ENCODE measurements at regions not wholly inside any gene's neighbourhood (a gene's known extent, or its start where the extent isn't known, plus 50 kb on each side); places are given as distances from the start of the nearest gene placed in this dataset.
A peak's percentile ranks its signal among the peaks of the same experiment; 100 is the strongest.

DNA sequence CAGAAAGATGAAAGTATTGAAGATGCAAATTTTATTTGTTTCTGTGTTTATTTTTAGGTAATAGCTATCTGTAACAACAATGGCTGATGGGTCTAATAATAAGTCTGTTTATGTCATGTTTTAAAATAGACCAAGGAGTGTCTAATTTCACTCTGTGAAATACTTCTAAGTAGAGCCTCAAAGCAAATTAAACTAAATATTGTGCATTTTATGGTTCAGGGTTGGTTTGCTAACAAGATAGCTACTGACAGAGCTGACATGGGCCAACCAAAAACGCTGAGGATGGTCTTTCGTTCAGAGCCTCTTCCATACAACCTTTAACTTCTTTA is 437.6 kb upstream of the CTSO start:
- H3K27me3 Mint-ChIP-seq (ENCODE audit: insufficient read depth) = no peaks in the 10 kb centered on the region
- H3K4me1 Mint-ChIP-seq (ENCODE audit: low read depth) = peaks cover 15% of the 10 kb centered on the region
- H3K4me3 Mint-ChIP-seq = no peak overlapping the region
- H3K36me3 Mint-ChIP-seq (ENCODE audit: low read depth) = no peaks in the 10 kb centered on the region
- TF ChIP-seq, protein P1, sequence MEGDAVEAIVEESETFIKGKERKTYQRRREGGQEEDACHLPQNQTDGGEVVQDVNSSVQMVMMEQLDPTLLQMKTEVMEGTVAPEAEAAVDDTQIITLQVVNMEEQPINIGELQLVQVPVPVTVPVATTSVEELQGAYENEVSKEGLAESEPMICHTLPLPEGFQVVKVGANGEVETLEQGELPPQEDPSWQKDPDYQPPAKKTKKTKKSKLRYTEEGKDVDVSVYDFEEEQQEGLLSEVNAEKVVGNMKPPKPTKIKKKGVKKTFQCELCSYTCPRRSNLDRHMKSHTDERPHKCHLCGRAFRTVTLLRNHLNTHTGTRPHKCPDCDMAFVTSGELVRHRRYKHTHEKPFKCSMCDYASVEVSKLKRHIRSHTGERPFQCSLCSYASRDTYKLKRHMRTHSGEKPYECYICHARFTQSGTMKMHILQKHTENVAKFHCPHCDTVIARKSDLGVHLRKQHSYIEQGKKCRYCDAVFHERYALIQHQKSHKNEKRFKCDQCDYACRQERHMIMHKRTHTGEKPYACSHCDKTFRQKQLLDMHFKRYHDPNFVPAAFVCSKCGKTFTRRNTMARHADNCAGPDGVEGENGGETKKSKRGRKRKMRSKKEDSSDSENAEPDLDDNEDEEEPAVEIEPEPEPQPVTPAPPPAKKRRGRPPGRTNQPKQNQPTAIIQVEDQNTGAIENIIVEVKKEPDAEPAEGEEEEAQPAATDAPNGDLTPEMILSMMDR (IDR thresholded peaks at IDR 0.05) = no peak
- no peak for DNase-seq
- H3K9me3 Mint-ChIP-seq = no peaks in the 10 kb centered on the region
- H3K27ac Mint-ChIP-seq = no peak overlapping the region

DNA sequence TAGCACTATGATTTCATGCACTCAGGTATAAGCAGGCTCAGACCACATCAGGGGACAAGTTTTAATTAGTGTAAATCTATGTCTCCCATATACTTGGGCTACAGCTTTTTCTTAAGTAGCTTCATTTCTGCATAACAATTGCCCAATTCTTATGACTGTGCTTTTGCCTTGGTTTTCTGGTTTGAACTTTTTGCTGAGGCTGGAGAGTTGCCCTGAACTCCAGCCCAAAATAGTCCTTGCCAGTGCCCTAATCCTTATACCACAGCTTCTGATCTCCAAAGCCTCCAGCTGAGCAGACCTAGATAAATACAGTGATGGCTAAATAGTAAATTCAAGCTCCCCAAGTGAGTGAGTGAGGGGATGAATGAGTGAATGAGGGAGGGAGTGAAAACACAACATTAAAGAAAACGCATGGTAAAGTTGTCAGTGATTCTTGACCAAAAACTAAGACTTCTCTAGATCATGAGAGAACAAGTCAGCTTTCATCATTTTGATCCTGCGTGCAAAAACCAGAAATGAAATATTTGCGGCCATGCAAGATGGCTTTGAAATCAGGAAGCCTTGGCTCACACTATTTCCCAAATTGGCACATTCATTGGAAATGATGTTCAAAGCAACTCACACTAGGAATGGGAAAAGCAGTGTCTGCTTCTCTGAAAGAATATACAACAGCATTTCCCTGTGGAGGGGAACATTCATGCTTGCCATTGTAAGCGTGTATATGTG is 437.1 kb upstream of the CTSO start:
- DNase-seq = no peak
- TF ChIP-seq, protein P1 (IDR thresholded peaks at IDR 0.05) = no peak
- no peaks in the 10 kb centered on the region for H3K27me3 Mint-ChIP-seq (ENCODE audit: insufficient read depth)
- peaks cover 15% of the 10 kb centered on the region for H3K4me1 Mint-ChIP-seq (ENCODE audit: low read depth)
- H3K4me3 Mint-ChIP-seq = no peak overlapping the region
- H3K9me3 Mint-ChIP-seq = no peaks in the 10 kb centered on the region
- H3K27ac Mint-ChIP-seq = no peak overlapping the region
- H3K36me3 Mint-ChIP-seq (ENCODE audit: low read depth) = no peaks in the 10 kb centered on the region

DNA sequence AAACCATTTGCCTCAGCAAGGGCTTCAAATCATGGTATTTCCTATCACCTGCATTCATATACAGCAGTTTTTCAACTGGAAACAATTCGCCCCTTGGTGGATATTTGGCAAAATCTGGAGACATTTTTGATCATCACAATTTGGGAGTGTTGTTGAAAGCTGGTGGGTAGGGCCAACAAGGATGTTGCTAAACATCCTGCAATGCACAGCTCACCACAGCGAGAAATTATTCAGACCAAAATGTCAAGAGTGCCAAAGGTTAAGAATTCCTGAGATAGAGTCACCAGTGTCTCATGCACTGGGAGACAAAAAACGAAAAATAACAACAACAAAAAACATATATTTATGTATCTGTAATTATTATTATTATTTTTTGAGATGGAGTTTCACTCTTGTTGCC is 435.2 kb upstream of the CTSO start:
- no peak overlapping the region for H3K4me3 Mint-ChIP-seq

GRCh38 chr4:156378033-156378665 is 424.5 kb upstream of the CTSO start:
- H3K9me3 Mint-ChIP-seq = no peaks in the 10 kb centered on the region
- DNase-seq = peak; percentile 31
- peaks cover 33% of the 10 kb centered on the region for H3K4me1 Mint-ChIP-seq (ENCODE audit: low read depth)
- H3K4me3 Mint-ChIP-seq = peak overlapping the region; percentile 56; the same call in 1 of the 2 replicates
- H3K36me3 Mint-ChIP-seq (ENCODE audit: low read depth) = peaks cover 10% of the 10 kb centered on the region; the same call in 1 of the 2 replicates
- H3K27me3 Mint-ChIP-seq (ENCODE audit: insufficient read depth) = no peaks in the 10 kb centered on the region
- peak overlapping the region; percentile 56; the same call in 1 of the 2 replicates for H3K27ac Mint-ChIP-seq
- TF ChIP-seq, protein P1 (IDR thresholded peaks at IDR 0.05) = peak; percentile 83

More for the DNA sequence above, 435.2 kb upstream of the CTSO start:
- TF ChIP-seq, protein P1 (IDR thresholded peaks at IDR 0.05) = no peak
- DNase-seq = peak; percentile 26
- H3K27me3 Mint-ChIP-seq (ENCODE audit: insufficient read depth) = no peaks in the 10 kb centered on the region
- no peaks in the 10 kb centered on the region for H3K9me3 Mint-ChIP-seq
- no peaks in the 10 kb centered on the region for H3K36me3 Mint-ChIP-seq (ENCODE audit: low read depth)
- H3K27ac Mint-ChIP-seq = no peak overlapping the region
- peaks cover 15% of the 10 kb centered on the region for H3K4me1 Mint-ChIP-seq (ENCODE audit: low read depth)

GRCh38 chr4:156377036-156377710 is 423.5 kb upstream of the CTSO start:
- peaks cover 33% of the 10 kb centered on the region for H3K4me1 Mint-ChIP-seq (ENCODE audit: low read depth)
- no peaks in the 10 kb centered on the region for H3K9me3 Mint-ChIP-seq
- peak; percentile 62 for DNase-seq
- peak overlapping the region; percentile 74 for H3K27ac Mint-ChIP-seq
- H3K27me3 Mint-ChIP-seq (ENCODE audit: insufficient read depth) = no peaks in the 10 kb centered on the region
- peak overlapping the region; percentile 56 for H3K4me3 Mint-ChIP-seq
- TF ChIP-seq, protein P1 (IDR thresholded peaks at IDR 0.05) = no peak
- H3K36me3 Mint-ChIP-seq (ENCODE audit: low read depth) = peaks cover 10% of the 10 kb centered on the region; the same call in 1 of the 2 replicates

Measured in HFFc6 (cell line).